ENCODE measurements at regions not wholly inside any gene's neighbourhood (a gene's known extent, or its start where the extent isn't known, plus 50 kb on each side); places are given as distances from the start of the nearest gene placed in this dataset.

DNA sequence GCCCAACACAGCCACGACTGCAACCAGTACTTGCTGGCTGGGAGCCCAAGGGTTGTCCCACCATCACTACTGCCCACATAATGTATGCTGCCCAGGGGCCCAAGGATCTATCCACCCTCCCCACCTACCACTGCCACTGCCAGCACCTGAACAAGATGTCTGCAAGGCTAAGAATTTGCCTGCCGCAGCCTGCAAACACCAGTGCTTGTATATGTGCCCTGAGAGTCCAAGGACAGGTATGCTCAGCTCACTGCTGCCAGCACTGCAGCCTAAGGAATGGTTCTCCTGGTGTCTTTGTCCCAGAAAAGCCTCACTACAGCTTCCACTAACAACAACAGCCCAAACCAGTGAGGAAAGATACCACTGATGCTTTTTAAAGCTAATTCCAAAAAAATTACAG is 1174.0 kb downstream of the SORCS1 start:
- no peak for TF ChIP-seq CTCF (IDR thresholded peaks at IDR 0.05; ENCODE audit: unreplicated experiment in 3 of 3)
- peaks cover 2% of the 10 kb centered on the region for H3K9me3 Mint-ChIP-seq
- no peaks in the 10 kb centered on the region for H3K27me3 Mint-ChIP-seq (ENCODE audit: low read depth)
- H3K4me3 Mint-ChIP-seq, result no peak overlapping the region
- no peaks in the 10 kb centered on the region for H3K36me3 Mint-ChIP-seq (ENCODE audit: low read depth)
- no peak overlapping the region for H3K27ac Mint-ChIP-seq
- peaks cover 39% of the 10 kb centered on the region for H3K4me1 Mint-ChIP-seq

DNA sequence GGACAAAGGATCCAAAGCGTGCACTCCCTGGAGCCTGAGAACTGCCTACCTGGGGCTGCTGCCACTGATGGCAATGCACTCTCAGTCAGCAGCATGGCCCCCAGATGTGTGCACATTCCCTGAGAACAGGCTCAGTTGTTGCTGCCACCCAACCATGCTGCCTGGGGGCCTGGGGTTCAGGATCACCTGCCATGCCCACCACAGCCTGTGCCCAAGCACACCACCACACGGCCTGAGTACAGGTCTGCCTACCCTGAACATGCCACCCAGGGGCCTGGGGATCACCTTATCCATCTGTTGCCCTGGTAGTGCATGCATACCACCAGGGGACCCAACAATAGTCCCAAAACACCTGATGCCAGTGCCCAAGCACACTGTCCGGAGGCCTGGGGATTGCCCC is 1174.5 kb downstream of the SORCS1 start:
- TF ChIP-seq CTCF (IDR thresholded peaks at IDR 0.05; ENCODE audit: unreplicated experiment in 3 of 3), result no peak
- no peak overlapping the region for H3K4me3 Mint-ChIP-seq
- no peaks in the 10 kb centered on the region for H3K27me3 Mint-ChIP-seq (ENCODE audit: low read depth)
- no peaks in the 10 kb centered on the region for H3K36me3 Mint-ChIP-seq (ENCODE audit: low read depth)
- H3K4me1 Mint-ChIP-seq, result peaks cover 39% of the 10 kb centered on the region
- peaks cover 2% of the 10 kb centered on the region for H3K9me3 Mint-ChIP-seq
- H3K27ac Mint-ChIP-seq, result no peak overlapping the region

DNA sequence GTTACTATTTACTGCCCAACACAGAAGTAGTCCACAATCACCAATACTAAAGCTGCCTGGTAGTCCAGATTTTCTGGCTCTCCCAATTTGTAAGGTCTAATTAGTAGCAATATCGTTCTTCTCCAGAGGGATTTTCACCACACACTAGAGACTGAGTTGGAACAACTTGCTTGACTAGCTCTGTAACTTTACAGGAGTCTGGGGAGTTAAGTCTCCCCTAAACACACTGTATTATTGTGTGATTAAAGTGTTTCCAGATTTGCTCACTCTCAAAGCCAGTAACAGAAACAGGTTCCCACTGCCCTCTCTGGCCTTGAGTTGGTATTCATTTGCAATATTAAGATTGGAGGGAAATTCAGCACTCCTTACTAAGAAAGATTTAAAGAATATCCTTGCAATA is 1175.7 kb downstream of the SORCS1 start:
- H3K36me3 Mint-ChIP-seq (ENCODE audit: low read depth), result no peaks in the 10 kb centered on the region
- H3K4me1 Mint-ChIP-seq, result peaks cover 41% of the 10 kb centered on the region
- peaks cover 2% of the 10 kb centered on the region for H3K9me3 Mint-ChIP-seq
- peak overlapping the region in 1 of 3 experiments; percentile 14 for H3K27ac Mint-ChIP-seq
- no peaks in the 10 kb centered on the region for H3K27me3 Mint-ChIP-seq (ENCODE audit: low read depth)
- H3K4me3 Mint-ChIP-seq, result no peak overlapping the region
- no peak for TF ChIP-seq CTCF (IDR thresholded peaks at IDR 0.05; ENCODE audit: unreplicated experiment in 3 of 3)

DNA sequence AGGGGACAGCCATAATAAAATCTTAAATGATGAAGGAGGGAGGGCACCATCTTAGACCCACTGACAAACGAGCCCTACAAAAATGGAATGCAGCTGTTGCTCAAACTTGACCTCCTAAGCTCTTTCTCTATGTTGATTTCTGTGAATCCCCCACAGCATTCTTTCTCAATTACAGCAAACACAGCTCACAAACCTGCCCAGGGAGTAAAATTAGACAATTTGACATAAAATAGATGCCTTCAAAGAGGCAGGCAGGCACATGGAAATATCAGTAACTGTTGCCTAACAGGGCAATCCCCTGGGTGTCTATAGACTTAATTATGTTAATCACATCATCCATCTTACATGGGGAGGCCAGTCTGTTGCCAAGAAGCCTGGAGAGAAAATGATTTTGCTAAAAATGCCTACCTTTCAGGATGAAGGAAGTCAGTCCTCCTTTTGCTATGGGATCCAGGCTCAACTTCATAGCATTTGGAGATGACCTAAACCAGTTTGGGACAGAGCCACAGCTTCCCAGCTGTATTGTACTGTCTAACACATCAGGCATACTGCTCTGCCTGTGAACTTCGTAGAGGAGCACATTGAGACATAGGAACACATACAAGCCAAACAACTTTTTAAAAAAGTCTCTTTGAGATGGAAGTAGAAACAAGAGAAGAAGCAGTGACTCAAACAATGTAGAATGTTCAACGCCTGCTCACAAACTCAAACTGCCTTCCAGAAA is 1177.4 kb downstream of the SORCS1 start:
- H3K36me3 Mint-ChIP-seq (ENCODE audit: low read depth), result no peaks in the 10 kb centered on the region
- no peaks in the 10 kb centered on the region for H3K27me3 Mint-ChIP-seq (ENCODE audit: low read depth)
- TF ChIP-seq CTCF (IDR thresholded peaks at IDR 0.05; ENCODE audit: unreplicated experiment in 3 of 3), result no peak
- H3K9me3 Mint-ChIP-seq, result peaks cover 2% of the 10 kb centered on the region
- H3K4me1 Mint-ChIP-seq, result peaks cover 37% of the 10 kb centered on the region
- peak overlapping the region; percentile 46 to 91 (median 82) for H3K27ac Mint-ChIP-seq
- H3K4me3 Mint-ChIP-seq, result no peak overlapping the region

DNA sequence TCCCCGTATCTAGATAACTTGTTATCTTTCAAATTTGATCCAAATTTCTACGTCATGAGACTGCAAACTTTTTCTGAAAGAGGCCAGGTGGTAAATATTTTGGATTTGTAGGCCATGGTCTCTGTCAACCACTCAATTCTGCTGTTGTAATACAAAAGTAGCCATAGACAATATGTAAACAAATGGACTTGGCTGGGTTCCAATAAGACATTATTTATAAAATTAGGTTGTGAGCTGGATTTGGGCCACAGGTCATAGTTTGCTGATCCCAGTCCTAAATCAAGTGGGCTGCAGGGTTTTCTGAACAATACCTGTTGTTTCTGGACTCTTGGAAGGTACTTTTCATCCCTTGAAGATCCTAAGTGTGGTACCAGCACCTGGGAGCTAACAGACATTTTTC is 1178.0 kb downstream of the SORCS1 start:
- no peaks in the 10 kb centered on the region for H3K27me3 Mint-ChIP-seq (ENCODE audit: low read depth)
- peaks cover 2% of the 10 kb centered on the region for H3K9me3 Mint-ChIP-seq
- H3K36me3 Mint-ChIP-seq (ENCODE audit: low read depth), result no peaks in the 10 kb centered on the region
- peaks cover 37% of the 10 kb centered on the region for H3K4me1 Mint-ChIP-seq
- H3K27ac Mint-ChIP-seq, result peak overlapping the region; percentile 46 to 91 (median 82)
- H3K4me3 Mint-ChIP-seq, result no peak overlapping the region
- no peak for TF ChIP-seq CTCF (IDR thresholded peaks at IDR 0.05; ENCODE audit: unreplicated experiment in 3 of 3)

- Mint-ChIP-seq H3K27me3 (ENCODE audit: low read depth) (no peaks in the 10 kb centered on the region), H3K27ac (no peak overlapping the region), H3K36me3 (ENCODE audit: low read depth) (no peaks in the 10 kb centered on the region), H3K9me3 (no peaks in the 10 kb centered on the region), H3K4me3 (no peak overlapping the region), H3K4me1 (peaks cover 33% of the 10 kb centered on the region)
- no peak for TF ChIP-seq CTCF (IDR thresholded peaks at IDR 0.05; ENCODE audit: unreplicated experiment in 3 of 3)
Observed at GRCh38 chr10:105982735-105983134, 1181.8 kb downstream of the SORCS1 start.
